Frontal cortex (tissue), 3 donors: ENCODE measurements at regions not wholly inside any gene's neighbourhood (a gene's known extent, or its start where the extent isn't known, plus 50 kb on each side); places are given as distances from the start of the nearest gene placed in this dataset.
A peak's percentile ranks its signal among the peaks of the same experiment; 100 is the strongest.

ENCODE experiments used
- DNase-seq, 2 donors: peaks; one replicate each; pipeline ENCODE4 v3.0.0; 2012; ENCODE audit warnings: low spot score in 2 of 2
- FAIRE-seq: peaks from 2 replicates; lab custom pipeline; 2012; peaks lifted over from hg19 to GRCh38; lab: Jason Lieb, UNC
- donor health status: control.
- donor health status: control.
- donor health status: control.

DNA sequence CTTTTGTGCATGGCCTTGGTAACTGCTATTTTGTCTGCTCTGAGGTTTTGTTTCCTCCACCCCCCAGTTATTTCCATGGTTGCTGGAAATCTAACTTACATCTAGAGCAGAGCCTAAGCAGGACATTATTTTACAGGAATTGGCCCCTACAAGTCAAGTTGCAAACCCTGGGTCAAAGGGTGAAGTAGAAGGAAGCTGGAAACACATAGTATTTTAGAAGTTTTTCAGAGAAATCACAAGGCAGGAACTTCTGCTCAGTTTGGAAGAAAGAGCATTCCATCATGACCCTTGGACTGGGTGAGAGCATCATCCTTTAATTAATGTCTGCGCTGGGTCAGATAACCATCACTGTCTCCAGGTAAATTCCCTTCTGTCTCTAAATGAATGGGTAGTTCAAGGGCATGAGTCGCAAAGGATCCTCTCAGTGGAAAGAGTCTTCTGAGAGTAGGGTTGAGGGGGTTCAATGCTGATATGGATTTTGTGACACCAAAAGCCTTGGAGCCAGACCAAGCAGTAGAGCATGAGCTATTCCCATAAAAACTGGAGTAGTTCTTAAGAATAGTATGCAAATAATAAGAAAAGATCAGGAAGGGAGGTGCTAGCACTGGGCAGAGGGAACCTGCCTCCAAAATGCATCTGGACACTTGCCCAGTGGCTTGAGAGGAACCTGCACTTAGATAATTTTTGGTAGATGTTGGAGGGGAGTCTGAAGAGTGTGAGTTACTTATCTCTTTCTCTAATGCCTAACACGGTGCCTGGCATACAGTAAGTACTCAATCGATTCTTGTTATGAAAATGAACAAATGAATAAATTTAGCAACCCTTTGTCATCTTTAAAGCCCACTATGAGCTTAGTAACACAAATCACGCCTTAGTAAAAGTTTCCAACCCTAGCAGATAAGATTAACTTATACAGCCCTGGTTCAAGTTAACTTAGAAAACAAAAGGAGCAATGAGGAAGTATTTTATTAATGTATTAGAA, 160.6 kb upstream of the ADO start:
- DNase-seq: no peak
- FAIRE-seq: no peak

DNA sequence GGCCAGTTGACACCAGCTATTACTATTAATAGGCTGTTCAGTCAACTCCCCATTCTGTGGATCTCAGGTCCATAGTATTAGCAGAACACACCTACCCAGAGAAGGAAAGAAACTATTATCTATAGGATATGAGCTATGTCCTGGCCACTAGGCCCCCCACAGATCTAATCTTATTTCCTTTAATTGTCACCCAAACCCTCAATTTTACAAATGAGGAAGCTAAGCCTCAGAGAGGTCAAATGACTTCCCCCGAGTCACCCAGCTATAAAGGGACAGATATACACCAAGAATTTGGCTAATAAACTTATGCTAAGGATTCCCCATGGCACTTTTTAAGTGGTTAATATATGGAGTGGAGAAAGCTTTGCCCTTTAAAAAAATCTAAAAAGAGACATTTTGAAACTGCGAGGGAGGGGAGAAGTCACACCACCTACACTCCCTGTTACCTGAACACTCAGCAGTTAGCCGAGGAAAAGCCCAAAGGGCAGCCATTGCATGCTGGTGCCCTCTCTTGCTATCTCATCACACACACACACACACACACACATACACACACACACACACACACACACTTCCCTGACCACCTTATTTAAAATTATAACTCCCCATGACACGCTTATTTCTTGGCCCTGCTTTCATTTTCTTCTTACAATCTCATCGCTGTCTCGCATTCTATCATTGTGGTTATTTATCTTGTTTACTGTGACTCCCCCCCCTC, 157.0 kb upstream of the ADO start:
- DNase-seq (no peak), FAIRE-seq (no peak)

DNA sequence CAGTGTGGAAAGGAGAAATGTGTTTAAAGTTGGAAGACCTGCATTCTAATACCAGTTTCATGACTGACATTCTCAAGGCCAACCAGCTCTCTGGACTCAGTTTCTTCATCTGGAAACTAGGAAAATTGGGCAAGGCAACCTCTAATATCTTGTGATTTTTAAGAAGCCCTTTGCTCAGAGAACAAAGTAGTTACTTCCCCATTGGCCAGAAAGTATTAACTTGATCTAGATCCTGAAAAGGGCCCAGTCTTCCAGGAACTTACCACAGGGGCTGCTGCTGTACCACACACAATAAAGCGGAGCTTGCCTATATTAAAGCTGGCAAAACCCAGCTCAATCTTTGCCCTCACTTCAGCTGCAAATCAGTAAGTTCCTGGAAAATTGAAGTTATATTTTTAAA, 155.6 kb upstream of the ADO start:
- DNase-seq: no peak
- no peak for FAIRE-seq

DNA sequence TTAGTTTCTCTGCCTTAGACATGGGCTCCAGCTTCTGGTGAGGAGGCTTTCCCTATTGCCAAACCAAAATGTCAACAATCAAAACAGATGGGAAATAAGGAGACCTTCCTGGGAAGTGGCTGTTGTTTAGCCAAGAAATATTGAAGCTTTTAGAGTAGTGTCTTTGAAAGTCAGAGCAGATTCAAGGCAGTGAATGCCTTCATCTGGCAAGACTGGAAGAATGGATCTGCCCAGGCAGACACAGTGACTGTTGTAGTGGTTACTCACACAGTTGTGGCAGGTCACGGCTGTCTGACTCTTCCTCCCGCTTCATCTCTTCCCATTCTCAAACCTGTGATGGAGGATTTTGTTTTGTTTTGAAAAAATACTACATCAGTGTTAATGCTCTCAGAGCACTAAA, 154.1 kb upstream of the ADO start:
- DNase-seq: no peak

DNA sequence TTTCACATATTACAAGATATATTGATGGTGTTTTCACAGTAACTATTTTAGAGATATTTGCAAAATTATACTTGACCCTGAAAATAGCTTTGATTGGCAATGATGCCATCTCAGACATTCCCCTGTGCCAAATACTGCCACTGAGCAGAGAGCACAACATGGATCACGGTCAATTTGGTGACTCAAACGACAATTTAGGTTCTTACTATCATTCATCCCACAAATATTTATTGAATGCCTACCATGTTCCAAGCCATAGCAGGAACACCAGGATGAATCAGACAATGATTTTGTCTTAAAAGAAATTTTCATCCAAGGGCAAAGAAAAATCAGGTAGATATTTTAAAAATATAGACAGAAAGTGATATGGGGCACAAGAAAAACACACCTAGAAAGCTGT, 153.2 kb upstream of the ADO start:
- no peak for DNase-seq
- FAIRE-seq: no peak

More for the DNA sequence above, 154.1 kb upstream of the ADO start:
- FAIRE-seq: no peak

DNA sequence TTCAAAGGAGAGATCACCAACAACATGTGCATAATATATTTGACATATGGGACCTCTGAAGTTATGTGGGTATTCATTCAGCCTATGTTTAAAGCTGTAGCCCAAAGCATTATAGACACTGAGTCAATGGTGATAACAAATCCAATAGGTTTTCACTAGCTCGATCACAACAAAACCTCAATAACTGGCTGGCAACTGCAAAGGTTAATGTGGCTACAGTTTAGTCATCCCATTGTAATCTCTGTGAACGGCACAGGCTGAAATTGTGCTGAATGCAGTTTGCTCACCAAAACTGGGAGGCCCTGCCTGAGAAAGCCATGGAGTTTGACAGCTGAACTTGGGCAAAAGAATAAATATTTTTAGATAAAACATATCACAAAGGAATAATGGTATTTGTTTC, 152.4 kb upstream of the ADO start:
- DNase-seq (no peak), FAIRE-seq (no peak)

DNA sequence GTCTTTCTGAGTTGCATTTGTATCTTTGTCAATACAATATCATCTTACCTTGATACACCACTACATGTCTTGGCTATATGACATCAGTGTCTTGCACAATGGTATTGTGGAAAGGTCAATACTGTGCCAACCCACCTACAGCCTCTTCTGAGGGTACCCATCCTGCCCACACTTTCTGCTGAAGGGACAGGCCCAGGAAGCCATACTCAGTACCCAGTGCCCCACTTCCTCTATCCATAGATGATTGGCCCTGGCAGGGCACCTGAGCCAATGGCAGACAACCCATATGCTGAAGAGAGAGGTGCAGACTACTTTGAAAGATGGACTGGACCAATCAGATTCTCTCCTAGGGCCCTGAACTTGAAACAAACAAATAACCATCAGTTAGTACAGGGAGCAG, 152.0 kb upstream of the ADO start:
- no peak for FAIRE-seq

DNA sequence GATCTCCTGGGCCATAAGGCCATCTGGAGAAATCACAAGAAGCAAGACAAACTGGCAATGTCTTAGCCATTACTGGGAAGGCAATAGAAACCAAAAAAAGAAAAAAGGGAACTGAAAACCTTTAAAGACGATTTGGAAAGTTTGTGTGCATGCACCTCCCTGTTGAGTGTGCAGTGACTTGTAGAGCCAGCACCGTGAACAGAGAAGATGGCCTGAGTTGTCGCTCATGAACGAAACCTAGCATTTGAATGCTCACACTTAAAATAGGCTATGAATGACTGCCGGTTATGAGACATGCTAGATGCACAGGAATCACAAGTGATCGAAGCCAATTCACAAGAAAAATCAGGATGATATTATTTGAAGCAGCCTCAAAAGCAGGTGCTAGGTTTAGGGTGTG, 151.3 kb upstream of the ADO start:
- no peak for FAIRE-seq
- DNase-seq: no peak

More for the DNA sequence above, 152.0 kb upstream of the ADO start:
- DNase-seq: no peak

DNA sequence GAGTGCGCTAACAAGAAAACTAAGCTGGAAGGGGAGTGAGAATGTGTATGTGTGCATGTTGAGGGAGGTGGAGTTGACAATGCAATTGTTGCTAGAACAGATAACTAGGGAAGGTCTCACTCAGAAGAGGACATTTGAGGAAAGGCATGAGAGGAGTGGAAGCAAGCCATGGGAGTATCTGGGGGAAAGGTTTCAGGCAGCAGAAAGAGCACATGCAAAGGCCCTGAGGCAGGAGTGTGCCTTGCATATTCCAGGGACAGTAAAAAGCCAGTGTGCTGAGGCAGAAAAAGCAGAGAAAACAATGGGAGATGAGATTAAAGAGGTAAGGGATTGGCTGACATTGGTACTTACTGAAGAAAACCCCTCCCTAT, 149.6 kb upstream of the ADO start:
- DNase-seq: no peak
- no peak for FAIRE-seq

DNA sequence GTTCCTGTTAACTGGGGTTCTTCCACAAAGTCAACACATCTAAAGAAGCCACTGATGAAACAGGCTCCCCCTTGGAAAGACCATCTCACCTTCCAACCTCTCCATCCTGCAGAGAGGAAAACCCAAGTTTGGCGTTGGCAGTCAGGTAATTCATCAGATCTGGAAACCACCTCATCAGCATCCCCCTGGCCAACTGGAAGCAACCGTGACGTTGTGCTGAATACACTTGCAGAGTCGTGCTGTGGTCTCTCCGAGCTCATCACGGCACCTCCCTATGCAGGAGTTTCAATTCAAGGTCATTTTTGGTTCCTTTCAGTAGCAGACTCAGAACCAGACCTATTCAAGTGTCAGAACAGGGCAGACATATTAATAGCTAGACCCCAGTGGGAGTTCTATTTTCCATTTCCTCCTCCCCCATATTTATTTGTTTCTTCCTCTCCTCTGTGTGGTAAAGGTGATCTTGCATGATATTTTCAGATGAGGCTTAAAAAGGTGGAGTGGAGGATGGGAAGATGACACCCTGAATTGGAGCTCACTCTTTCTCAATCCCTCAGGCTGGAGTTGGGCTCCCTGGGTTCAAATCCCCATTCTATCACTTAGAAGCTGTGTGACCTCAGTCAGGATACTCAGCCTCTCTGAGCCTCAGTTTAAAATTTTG, 149.1 kb upstream of the ADO start:
- no peak for DNase-seq
- no peak for FAIRE-seq

DNA sequence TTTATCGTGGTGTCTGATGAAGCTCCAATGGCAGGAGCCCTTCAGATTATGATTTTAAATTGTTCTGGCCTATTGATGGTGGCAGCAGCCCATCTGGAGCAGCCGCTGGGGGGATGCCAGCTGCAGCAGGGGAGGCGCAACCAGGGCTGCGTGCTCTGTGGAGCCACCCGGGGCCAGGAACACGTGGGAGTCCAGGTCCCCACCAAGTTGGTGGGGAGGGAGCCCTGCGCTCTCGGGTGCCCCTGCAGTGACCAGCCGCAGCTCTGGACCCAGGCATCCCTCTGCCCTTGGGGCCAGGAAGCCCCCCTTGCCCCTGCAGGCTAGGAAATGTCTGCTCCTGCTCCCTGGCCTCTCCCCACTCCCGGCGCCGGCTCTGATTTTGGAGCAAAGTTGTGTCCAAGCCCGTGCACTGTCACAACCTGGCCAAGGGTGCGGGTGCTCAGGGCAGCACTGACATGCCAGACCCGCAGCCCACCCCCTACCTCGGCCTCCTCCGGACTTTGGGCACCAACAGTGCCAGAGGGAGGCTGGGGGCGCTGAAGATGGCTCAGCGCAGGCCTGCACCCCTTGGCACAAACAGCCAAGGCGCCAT, 147.2 kb upstream of the ADO start:
- FAIRE-seq (no peak), DNase-seq (no peak)

DNA sequence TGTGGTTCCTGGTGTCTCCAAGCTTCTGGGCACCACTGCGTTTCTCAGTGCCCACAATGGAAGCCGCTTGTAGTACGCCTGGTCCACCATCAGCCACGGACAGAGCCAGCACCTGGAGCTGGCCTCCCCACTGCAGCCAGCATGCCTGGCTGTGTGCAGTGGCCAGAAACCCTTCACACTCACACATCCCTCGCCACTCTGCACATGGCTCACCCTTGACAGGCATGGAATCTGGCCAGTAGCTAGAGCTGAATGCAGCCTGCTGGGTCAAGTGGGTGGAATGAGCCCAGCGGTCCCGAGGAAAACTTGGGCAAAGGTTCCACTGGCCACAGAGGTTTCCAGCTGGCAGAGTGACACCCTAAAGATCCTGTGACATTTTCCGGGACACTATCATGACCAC, 146.0 kb upstream of the ADO start:
- no peak for FAIRE-seq
- DNase-seq: no peak

DNA sequence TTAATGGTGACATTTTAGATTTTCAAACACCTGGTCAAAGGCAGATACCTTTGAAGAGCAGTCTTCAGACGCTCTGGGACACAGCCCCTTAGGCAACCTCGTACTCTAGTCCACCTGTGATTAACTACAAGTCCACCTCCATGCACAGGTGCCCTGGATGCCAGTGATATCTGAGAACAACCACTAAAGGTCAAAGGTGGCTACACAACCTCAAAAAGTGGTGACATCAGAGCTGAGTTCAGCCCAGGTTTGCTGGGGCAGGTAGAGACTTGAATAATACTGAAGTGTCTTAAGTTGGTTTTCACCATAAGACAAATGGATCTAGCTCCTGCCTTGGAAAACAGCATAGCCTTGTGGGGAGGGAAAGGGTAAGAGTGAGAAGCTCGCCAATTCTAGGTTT, 143.4 kb upstream of the ADO start:
- DNase-seq: no peak
- no peak for FAIRE-seq

DNA sequence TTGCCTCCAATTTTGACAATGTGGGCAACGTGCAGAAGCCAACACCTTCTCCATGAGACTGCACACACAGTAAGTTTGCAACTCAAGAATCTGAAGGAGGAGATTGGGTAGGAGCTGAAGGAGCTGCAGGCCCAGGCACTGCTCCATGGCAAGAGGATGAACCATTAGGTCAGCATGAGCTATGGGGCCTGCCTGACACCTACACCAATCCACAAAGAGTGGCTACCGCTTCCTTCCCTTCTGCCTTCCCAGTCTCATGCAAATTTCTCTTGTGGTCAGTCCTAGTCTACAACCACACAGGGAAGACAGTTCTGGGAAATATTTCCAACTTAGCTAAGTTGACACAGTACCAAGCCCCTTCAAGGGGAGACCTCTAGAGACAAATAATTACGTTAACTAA, 142.0 kb upstream of the ADO start:
- FAIRE-seq (no peak), DNase-seq (no peak)

DNA sequence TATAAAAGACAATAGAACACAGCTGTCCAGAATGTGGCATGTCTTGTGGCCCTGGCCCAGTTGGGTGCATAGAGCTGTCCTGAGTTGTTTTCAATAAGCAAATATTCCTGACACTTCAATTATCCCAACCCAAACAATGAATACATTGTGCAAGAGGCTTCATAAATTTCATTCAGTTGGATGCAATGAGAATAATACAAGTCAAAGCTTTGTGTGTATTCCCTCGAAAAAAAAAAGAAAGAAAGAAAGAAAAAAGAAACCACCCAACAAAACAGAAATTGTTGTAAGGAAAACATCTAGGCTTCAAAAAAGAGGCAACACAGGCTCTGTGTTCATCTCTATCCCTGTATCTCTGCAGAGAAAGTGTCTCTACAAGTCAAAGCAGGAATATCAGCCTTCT, 138.7 kb upstream of the ADO start:
- FAIRE-seq (peak; percentile 92), DNase-seq (peak in 1 of 2 donors; percentile 35)

DNA sequence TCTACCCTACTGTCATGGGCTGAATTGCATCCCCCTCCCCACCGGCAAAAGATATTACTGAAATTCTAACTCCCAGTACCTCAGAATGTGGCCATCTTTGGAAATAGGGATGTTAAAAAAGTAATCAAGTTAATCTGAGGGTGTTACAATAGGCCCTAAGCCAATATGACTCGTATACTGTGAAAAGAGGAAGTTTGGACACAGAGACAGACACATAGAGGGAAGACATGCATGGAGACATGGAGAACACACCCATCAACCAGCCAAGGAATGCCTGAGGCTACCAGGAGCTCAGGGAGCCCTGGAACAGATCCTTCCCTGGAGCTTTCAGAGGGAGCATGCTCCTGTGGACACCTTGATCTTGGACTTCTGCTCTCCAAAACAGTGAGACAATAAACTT, 138.2 kb upstream of the ADO start:
- DNase-seq (no peak), FAIRE-seq (no peak)

DNA sequence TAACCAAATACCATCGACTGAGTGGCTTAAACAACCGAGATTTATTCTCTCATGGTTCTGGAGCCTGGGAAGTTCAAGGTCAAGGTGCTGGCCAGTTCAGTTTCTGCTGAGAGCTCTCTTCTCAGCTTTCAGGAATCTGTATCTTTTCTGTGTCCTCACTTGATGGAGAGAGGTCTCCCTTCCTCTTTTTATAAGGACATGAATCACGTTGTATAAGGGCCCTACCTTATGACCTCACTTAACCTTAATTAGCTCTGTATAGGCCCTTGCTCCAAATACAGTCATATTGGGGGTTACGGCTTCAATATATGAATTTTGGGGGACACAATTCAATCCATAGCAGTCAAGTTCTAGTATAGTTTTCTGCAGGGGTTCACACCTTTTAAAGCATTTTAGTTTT, 135.2 kb upstream of the ADO start:
- no peak for DNase-seq
- no peak for FAIRE-seq

DNA sequence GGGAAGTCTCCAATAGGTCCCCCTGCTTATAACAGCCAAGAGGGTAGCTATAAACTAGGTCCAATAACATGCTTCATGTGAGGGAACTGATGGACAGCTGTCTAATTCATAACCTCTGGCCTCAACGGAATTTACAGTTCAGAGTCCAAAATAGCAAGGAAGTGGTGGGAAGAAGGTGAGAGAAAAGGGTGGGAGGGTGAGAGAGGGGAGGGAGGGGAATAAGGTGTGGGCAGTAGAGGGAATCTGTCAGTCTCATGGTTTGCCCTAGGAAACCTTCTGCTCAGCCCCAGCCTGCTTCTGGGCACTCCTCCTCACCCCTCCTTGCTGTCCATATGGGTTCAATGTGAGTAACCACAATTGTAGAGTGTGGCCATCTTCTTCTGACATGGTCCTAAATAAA, 133.4 kb upstream of the ADO start:
- no peak for DNase-seq
- no peak for FAIRE-seq

DNA sequence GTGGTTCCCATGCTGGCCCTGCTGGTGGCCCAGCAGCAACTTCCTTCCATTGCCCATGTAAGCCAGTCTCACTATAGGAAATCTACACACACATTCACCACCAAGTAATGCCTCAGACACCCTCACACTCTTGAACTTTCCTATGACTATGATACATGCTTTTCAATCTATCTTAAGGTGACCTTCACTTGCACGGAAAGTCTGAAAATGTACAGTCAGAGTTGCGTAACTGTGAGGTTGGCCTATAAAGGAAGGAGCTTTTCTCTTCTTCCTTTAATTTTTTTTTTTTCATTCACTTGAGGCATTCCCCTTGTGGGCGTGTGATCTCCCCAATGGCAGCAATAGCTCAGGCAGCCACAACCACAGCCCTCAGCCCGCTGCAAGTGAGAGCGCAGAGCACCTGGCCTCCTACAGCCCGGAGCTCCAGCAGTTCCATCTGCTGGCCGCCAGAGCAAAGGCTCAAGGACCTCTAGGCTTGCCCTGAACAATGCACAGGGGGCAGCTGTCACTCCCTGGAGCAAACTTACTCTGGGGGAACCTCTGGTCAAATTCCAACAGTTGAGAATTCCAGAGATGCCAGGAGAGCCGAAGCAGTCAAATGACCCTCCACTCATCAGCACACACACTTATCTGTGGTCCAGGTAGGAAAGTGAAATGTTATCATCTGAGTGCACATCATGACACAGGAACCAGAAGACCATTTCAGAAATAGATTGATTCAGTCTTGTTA, 123.1 kb upstream of the ADO start:
- FAIRE-seq (no peak), DNase-seq (no peak)

DNA sequence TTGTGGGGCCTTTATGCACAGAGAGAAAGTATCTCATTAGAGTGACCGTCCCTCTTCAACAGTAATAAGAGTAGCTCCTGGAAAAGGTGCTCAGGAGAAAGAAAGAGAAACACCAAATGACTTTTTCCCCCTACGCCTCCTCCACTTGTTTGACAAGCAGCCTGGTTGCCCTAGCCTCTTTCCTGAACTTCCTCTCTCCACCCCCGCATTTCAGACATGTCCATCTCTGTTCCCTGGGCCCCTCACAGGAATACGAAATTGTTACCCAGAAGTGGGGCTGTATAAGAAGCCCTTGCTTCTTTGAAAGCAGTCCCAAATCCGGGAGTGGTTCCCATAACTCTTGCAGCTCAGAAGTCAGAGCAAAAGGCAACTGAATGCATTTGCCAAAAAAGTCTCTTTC, 119.6 kb upstream of the ADO start:
- FAIRE-seq: no peak
- no peak for DNase-seq
